ENCODE measurements at regions not wholly inside any gene's neighbourhood (a gene's known extent, or its start where the extent isn't known, plus 50 kb on each side); places are given as distances from the start of the nearest gene placed in this dataset.

DNA sequence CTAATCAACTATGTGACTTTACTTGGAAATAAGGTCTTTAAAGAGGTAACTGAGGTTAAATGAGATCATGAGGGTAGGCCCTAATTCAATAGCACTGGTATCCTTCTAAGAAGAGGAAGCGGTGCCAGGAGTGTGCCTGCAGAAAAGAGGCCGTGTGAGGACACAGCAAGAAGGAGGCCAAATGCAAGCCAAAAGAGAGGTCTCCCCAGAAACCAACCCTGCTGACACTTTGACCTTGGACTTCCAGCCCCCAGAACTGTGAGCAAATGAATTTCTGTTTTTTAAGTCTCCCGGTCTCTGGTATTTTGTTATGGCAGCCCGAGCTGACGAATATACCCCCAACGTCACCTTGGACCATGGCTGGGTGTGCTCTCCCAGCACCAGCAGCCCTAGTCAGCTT lies 257.5 kb upstream of the NCKAP5 start:
- Histone ChIP-seq H3K4me1 (no peaks in the 10 kb centered on the region), H3K27ac (no peak overlapping the region), H3K9me3 (no peaks in the 10 kb centered on the region), H3K36me3 (no peaks in the 10 kb centered on the region), H3K27me3 (no peaks in the 10 kb centered on the region), H3K4me3 (no peak overlapping the region)
- intact Hi-C loops (cut with DNase I), result no loop called here
- no peak for ATAC-seq
- no peak for DNase-seq
- TF ChIP-seq POLR2A (IDR thresholded peaks at IDR 0.05), result no peak
- TF ChIP-seq, protein P1, sequence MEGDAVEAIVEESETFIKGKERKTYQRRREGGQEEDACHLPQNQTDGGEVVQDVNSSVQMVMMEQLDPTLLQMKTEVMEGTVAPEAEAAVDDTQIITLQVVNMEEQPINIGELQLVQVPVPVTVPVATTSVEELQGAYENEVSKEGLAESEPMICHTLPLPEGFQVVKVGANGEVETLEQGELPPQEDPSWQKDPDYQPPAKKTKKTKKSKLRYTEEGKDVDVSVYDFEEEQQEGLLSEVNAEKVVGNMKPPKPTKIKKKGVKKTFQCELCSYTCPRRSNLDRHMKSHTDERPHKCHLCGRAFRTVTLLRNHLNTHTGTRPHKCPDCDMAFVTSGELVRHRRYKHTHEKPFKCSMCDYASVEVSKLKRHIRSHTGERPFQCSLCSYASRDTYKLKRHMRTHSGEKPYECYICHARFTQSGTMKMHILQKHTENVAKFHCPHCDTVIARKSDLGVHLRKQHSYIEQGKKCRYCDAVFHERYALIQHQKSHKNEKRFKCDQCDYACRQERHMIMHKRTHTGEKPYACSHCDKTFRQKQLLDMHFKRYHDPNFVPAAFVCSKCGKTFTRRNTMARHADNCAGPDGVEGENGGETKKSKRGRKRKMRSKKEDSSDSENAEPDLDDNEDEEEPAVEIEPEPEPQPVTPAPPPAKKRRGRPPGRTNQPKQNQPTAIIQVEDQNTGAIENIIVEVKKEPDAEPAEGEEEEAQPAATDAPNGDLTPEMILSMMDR (IDR thresholded peaks at IDR 0.05), result no peak
- WGBS (ENCODE audit: insufficient coverage, low coverage, low lambda C conversion rate, missing lambda C conversion rate), result 95% methylated on average over 3 of the region's 6 CpGs

DNA sequence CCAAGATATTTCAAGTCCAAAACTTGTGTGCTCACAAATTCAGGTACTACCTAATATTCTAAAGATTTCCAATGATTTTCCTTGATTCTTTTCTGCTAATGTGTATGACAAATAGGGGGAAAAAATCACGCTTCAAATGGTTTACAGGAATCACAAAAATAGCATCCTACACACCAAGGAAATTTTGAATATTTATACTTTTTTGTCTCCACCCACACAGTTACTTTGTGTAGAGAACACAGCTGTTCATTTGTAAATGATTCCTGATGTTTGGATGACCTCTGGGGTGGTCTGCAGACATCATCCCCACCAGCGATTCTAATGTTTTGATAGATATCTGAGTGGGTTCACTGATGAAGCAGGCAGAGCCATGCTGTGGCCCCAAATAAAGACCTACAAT lies 260.6 kb upstream of the NCKAP5 start:
- ATAC-seq, result no peak
- no peaks in the 10 kb centered on the region for H3K27me3 ChIP-seq
- intact Hi-C loops (cut with DNase I), result no loop called here
- no peak for TF ChIP-seq POLR2A (IDR thresholded peaks at IDR 0.05)
- TF ChIP-seq, protein P1 (IDR thresholded peaks at IDR 0.05), result no peak
- no peak overlapping the region for H3K4me3 ChIP-seq
- DNase-seq, result no peak
- 61% methylated on average over 2 of the region's 2 CpGs for WGBS (ENCODE audit: insufficient coverage, low coverage, low lambda C conversion rate, missing lambda C conversion rate)
- H3K9me3 ChIP-seq, result no peaks in the 10 kb centered on the region
- no peaks in the 10 kb centered on the region for H3K4me1 ChIP-seq
- H3K36me3 ChIP-seq, result no peaks in the 10 kb centered on the region
- H3K27ac ChIP-seq, result no peak overlapping the region

DNA sequence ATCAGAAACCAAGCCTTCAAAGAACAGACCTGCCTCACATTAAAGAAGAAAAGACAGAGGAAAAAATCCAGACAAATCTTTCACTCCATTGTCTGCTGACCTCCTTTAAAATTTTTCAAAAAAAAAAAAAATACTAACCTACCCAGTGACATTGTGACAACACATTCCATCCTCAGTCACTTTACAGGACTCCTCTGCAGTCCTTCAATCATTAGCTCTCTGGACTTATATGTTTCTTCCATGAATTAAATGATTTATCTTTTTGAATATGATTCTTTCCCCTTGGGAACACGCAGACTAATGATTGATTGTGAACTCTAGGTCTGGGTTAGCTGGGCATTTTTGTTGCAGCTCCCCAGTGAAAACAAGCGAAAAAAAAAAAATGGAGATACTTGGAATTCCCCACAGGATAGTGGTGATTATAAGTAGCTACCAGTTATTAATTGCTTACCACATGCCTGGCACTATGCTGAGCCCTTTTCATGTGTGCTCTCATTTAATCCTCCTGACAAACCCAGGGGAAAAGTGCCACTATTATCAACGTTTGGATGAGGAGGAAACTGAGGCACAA lies 261.3 kb upstream of the NCKAP5 start:
- Histone ChIP-seq H3K27ac (no peak overlapping the region), H3K4me1 (no peaks in the 10 kb centered on the region), H3K4me3 (no peak overlapping the region), H3K27me3 (no peaks in the 10 kb centered on the region), H3K9me3 (no peaks in the 10 kb centered on the region), H3K36me3 (no peaks in the 10 kb centered on the region)
- 33% methylated on average over 3 of the region's 3 CpGs for WGBS (ENCODE audit: insufficient coverage, low coverage, low lambda C conversion rate, missing lambda C conversion rate)
- ATAC-seq (no peak), DNase-seq (no peak)
- TF ChIP-seq, protein P1 (IDR thresholded peaks at IDR 0.05), result no peak
- TF ChIP-seq POLR2A (IDR thresholded peaks at IDR 0.05), result no peak
- intact Hi-C loops (cut with DNase I), result no loop called here

DNA sequence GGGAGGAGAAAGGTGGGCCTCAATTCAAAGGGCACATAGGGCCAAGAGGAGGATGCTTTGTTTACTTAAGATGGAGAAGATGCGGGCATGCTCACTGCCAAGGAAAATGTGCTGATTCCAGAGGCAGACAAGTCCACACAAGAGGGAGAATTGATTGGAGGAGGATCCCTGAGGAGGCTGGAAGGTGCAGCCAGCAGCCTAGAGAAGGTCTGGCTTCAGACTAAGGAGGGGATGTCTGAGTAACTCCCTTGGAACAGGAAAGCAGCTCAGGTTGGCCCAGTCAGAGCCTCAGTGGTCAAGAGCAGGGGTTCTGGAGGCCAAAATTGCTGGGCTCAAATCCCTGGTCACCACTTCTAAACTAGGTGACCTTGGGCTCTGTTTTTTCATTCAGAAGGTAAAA lies 265.5 kb upstream of the NCKAP5 start:
- no peak overlapping the region for H3K4me3 ChIP-seq
- H3K36me3 ChIP-seq, result no peaks in the 10 kb centered on the region
- H3K27ac ChIP-seq, result no peak overlapping the region
- ATAC-seq (no peak), DNase-seq (no peak)
- H3K27me3 ChIP-seq, result no peaks in the 10 kb centered on the region
- WGBS (ENCODE audit: insufficient coverage, low coverage, low lambda C conversion rate, missing lambda C conversion rate), result 53% methylated on average over 1 of the region's 1 CpG
- intact Hi-C loops (cut with DNase I), result no loop called here
- no peaks in the 10 kb centered on the region for H3K4me1 ChIP-seq
- TF ChIP-seq, protein P1 (IDR thresholded peaks at IDR 0.05), result no peak
- TF ChIP-seq POLR2A (IDR thresholded peaks at IDR 0.05), result no peak
- H3K9me3 ChIP-seq, result no peaks in the 10 kb centered on the region

Data from right lobe of liver (tissue), 6 donors.